Ascending aorta (tissue), 2 donors: ENCODE measurements at regions not wholly inside any gene's neighbourhood (a gene's known extent, or its start where the extent isn't known, plus 50 kb on each side); places are given as distances from the start of the nearest gene placed in this dataset.

ENCODE experiments used
- DNase-seq, 2 donors: peaks; one replicate each; pipeline ENCODE4 v3.0.0-alpha.2; 2019; ENCODE audit warnings: low spot score in 2 of 2
- H3K27ac ChIP-seq, 2 donors: fragments of 200-600 bp; sonication (generic); one replicate each; pipeline ENCODE4 v1.5.1; 2016 to 2017; ENCODE audit warnings: mild to moderate bottlenecking in 1 of 2
- H3K27me3 ChIP-seq: fragments of 200-600 bp; sonication (generic); one replicate; pipeline ENCODE4 v1.5.1; 2017
- H3K36me3 ChIP-seq, 2 donors: fragments of 200-600 bp; sonication (generic); one replicate each; pipeline ENCODE4 v1.5.1; 2016
- H3K4me1 ChIP-seq, 2 donors: fragments of 200-600 bp; sonication (generic); one replicate each; pipeline ENCODE4 v1.5.1; 2016 to 2017; ENCODE audit warnings: mild to moderate bottlenecking in 1 of 2
- H3K4me3 ChIP-seq, 2 donors: fragments of 200-600 bp; sonication (generic); one replicate each; pipeline ENCODE4 v1.5.1; 2016 to 2017; ENCODE audit warnings: mild to moderate bottlenecking in 1 of 2
- H3K9me3 ChIP-seq, 2 donors: fragments of 200-600 bp; sonication (generic); one replicate each; pipeline ENCODE4 v1.5.1; 2016
- intact Hi-C: fragments of 100-400 bp; cut with DNase I; formaldehyde crosslinking; loops from one replicate; pipeline ENCODE4 v1.15.1; 2023
- TF ChIP-seq, protein P1 (sequence below), 3 experiments: fragments of 200-600 bp in 2 of 3; fragments of 450-650 bp in 1 of 3; sonication (generic) in 2 of 3; IDR thresholded peaks; one replicate each; pipeline ENCODE4 v1.5.1; 2016 to 2019; ENCODE audit warnings: antibody characterized with exemption in 3 of 3, mild to moderate bottlenecking in 1 of 3, moderate library complexity in 1 of 3

DNA sequence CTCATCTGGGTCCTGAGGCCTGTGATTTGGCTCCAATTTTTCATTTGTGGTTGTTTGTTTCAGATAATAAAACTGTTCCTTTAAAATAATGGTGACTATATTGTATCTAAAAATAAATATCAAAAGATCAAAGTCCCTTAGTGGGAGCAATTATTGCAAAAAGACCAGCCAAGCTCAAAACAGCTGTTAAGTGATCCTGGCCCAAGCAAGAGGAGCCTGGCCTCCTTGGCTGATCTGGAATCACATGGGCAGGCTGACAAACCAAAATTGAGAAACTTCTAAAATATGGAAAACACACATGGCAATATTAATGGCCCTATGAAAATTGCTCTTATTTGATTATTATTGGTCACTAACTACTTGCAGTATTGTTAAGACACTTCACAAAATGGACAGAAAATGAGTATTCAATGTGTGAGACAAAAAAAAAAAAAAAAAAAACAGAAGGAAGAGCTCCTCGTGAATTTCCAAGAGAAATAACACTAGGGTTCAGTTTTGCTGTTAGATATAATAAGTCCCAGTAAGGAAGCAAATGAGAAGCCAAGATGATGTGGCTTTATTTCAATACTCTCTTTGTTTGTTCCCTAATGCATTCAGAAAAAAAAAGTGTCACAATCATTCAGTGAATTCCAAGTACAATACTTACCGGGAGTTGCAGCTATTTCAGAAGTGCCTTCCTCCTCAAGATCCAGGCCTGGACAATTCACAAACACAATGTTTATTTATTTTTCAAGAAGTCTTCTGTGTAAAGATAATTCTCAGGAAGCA, 105.1 kb downstream of the SEC16B start:
- Histone ChIP-seq H3K4me3 (no peak overlapping the region), H3K9me3 (no peaks in the 10 kb centered on the region), H3K27ac (no peak overlapping the region), H3K36me3 (no peaks in the 10 kb centered on the region), H3K27me3 (no peaks in the 10 kb centered on the region), H3K4me1 (no peaks in the 10 kb centered on the region)
- intact Hi-C loops, result no loop called here
- DNase-seq, result no peak
- TF ChIP-seq, protein P1, sequence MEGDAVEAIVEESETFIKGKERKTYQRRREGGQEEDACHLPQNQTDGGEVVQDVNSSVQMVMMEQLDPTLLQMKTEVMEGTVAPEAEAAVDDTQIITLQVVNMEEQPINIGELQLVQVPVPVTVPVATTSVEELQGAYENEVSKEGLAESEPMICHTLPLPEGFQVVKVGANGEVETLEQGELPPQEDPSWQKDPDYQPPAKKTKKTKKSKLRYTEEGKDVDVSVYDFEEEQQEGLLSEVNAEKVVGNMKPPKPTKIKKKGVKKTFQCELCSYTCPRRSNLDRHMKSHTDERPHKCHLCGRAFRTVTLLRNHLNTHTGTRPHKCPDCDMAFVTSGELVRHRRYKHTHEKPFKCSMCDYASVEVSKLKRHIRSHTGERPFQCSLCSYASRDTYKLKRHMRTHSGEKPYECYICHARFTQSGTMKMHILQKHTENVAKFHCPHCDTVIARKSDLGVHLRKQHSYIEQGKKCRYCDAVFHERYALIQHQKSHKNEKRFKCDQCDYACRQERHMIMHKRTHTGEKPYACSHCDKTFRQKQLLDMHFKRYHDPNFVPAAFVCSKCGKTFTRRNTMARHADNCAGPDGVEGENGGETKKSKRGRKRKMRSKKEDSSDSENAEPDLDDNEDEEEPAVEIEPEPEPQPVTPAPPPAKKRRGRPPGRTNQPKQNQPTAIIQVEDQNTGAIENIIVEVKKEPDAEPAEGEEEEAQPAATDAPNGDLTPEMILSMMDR (IDR thresholded peaks at IDR 0.05), result no peak

GRCh38 chr1:177863796-177864195, 106.1 kb downstream of the SEC16B start:
- Histone ChIP-seq H3K9me3 (no peaks in the 10 kb centered on the region), H3K4me3 (no peak overlapping the region), H3K27ac (no peak overlapping the region), H3K4me1 (no peaks in the 10 kb centered on the region), H3K27me3 (no peaks in the 10 kb centered on the region), H3K36me3 (no peaks in the 10 kb centered on the region)
- no peak for DNase-seq
- TF ChIP-seq, protein P1 (IDR thresholded peaks at IDR 0.05), result no peak
- intact Hi-C loops, result no loop called here

DNA sequence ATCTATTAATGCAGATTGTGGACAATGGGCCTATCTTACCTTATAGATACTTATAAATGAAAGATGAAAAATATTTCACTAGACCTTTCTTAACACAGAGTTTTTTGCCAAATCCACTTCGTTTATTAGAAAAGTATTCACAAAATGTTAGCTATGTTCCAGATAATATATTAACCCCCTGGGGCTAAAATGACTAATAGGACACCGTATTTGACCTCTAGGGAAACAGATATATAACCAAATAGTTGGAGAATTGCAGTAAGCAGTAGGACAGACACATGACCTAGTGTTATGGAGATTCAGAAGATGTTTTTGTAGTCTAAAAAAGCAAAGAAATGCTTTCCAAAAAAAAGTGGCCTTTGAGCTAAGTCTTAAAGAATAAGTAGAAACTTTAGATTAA, 106.9 kb downstream of the SEC16B start:
- H3K4me1 ChIP-seq, result no peaks in the 10 kb centered on the region
- no peak overlapping the region for H3K4me3 ChIP-seq
- intact Hi-C loops, result no loop called here
- DNase-seq, result no peak
- H3K9me3 ChIP-seq, result no peaks in the 10 kb centered on the region
- no peaks in the 10 kb centered on the region for H3K27me3 ChIP-seq
- H3K36me3 ChIP-seq, result no peaks in the 10 kb centered on the region
- TF ChIP-seq, protein P1 (IDR thresholded peaks at IDR 0.05), result no peak
- no peak overlapping the region for H3K27ac ChIP-seq

DNA sequence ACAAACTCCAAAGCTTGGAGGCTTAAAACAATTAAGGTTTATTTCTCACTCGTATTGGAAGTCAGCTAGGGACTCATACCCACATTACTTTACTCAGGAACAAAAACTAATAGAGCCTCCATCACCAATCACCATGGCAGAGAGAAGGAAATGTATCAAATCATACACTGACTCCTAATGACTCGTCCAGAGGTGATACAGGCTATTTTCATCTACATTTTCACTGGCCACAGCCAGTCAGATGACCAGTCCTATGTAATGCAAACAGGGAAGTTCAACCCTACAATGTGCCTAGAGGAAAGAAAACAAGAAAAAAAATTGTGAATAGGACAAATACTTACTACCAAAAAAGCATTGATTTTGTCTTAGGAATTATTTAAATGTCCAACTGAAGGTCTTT, 110.3 kb downstream of the SEC16B start:
- no peak overlapping the region for H3K27ac ChIP-seq
- intact Hi-C loops, result no loop called here
- TF ChIP-seq, protein P1 (IDR thresholded peaks at IDR 0.05), result no peak
- H3K4me1 ChIP-seq, result no peaks in the 10 kb centered on the region
- no peaks in the 10 kb centered on the region for H3K36me3 ChIP-seq
- no peaks in the 10 kb centered on the region for H3K9me3 ChIP-seq
- DNase-seq, result no peak
- H3K4me3 ChIP-seq, result no peak overlapping the region
- H3K27me3 ChIP-seq, result no peaks in the 10 kb centered on the region

GRCh38 chr1:177858332-177858821, 111.5 kb downstream of the SEC16B start:
- Histone ChIP-seq H3K4me3 (no peak overlapping the region), H3K27ac (no peak overlapping the region), H3K4me1 (no peaks in the 10 kb centered on the region), H3K36me3 (no peaks in the 10 kb centered on the region), H3K27me3 (no peaks in the 10 kb centered on the region), H3K9me3 (no peaks in the 10 kb centered on the region)
- no peak for DNase-seq
- TF ChIP-seq, protein P1 (IDR thresholded peaks at IDR 0.05), result no peak
- intact Hi-C loops, result no loop called here
